GM12873 (cell line): ENCODE measurements at regions not wholly inside any gene's neighbourhood (a gene's known extent, or its start where the extent isn't known, plus 50 kb on each side); places are given as distances from the start of the nearest gene placed in this dataset.

Experiments
- CTCF ChIP-seq: IDR thresholded peaks from 2 replicates; pipeline ENCODE4 v1.5.1; 2012; ENCODE audit warnings: low read depth, mild to moderate bottlenecking, moderate library complexity, low read length, control low read depth; ENCODE audit not compliant: insufficient read depth; ENCODE audit errors: missing control alignments

- no peak for TF ChIP-seq CTCF
These were observed 89.1 kb upstream of the KLF7 start for GRCh38 chr2:207254591-207255464.

GRCh38 chr2:207255565-207256470 lies 90.1 kb upstream of the KLF7 start:
- TF ChIP-seq CTCF = no peak

GRCh38 chr2:207256476-207257207 lies 90.9 kb upstream of the KLF7 start:
- no peak for TF ChIP-seq CTCF

- no peak for TF ChIP-seq CTCF
These were observed 91.8 kb upstream of the KLF7 start for GRCh38 chr2:207257251-207258250.

- TF ChIP-seq CTCF = no peak
These were observed 92.7 kb upstream of the KLF7 start for GRCh38 chr2:207258263-207258991.

- no peak for TF ChIP-seq CTCF
These were observed 94.3 kb upstream of the KLF7 start for GRCh38 chr2:207260021-207260420.
